ENCODE measurements at regions not wholly inside any gene's neighbourhood (a gene's known extent, or its start where the extent isn't known, plus 50 kb on each side); places are given as distances from the start of the nearest gene placed in this dataset.

- TF ChIP-seq POLR2A (IDR thresholded peaks at IDR 0.05; ENCODE audit: low read depth, low read length) (no peak), POLR2AphosphoS5 (IDR thresholded peaks at IDR 0.05; ENCODE audit: low read depth, low read length) (no peak)
Measured at GRCh38 chr5:18027241-18027867, 393.1 kb downstream of the TAF11L14 start.

All from GM12892 (cell line).